ENCODE measurements at regions not wholly inside any gene's neighbourhood (a gene's known extent, or its start where the extent isn't known, plus 50 kb on each side); places are given as distances from the start of the nearest gene placed in this dataset.

DNA sequence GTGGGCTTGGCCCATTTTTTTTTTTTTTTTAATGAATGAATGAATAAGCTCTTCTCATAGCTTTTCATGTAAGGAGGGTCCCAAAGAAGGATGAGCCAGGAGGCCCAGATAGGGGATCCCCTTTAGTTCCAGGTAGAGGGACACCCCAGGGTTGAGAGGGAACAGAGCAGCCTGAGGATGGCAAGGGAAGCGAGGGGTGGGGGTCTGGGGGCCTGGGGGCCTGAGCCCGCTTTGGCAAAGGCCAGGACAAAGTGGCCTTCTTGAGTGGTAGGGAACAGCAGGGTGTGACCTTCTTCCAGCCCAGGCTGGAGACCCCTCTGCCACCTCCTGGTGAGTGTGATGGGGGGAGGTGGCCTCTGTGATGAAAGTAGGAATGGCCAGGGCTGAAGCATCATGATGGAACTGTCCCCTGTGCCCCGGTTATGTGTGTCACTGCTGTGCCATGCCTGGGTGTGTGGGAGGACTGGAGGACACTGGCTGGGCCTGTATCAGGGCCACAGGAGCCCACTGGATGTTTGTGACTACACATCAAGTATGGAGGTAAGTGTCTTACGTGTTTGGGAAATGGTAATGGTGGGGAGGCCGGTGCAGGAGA is 263.5 kb upstream of the HDAC4 start:
- no peak for FAIRE-seq
- Histone ChIP-seq H3K4me2 (ENCODE audit: control insufficient read depth, extremely low read depth, insufficient read depth, low read depth, low read length) (no peak overlapping the region), H3K9me3 (ENCODE audit: control insufficient read depth, low read depth, low read length) (no peaks in the 10 kb centered on the region), H4K20me1 (ENCODE audit: control insufficient read depth, extremely low read depth, insufficient read depth, low read length) (no peaks in the 10 kb centered on the region), H2AFZ (ENCODE audit: control insufficient read depth, low read length) (no peak overlapping the region), H3K79me2 (ENCODE audit: control insufficient read depth, insufficient read depth, low read length) (no peaks in the 10 kb centered on the region), H3K27me3 (ENCODE audit: control insufficient read depth, extremely low read depth, insufficient read depth, low read length) (peaks cover 3% of the 10 kb centered on the region), H3K36me3 (ENCODE audit: control insufficient read depth in 2 of 2, extremely low read depth in 1 of 2, insufficient read depth in 2 of 2, low read length in 2 of 2) (no peaks in the 10 kb centered on the region), H3K4me1 (ENCODE audit: control insufficient read depth, extremely low read depth, insufficient read depth, low read length) (peaks cover 39% of the 10 kb centered on the region), H3K27ac (ENCODE audit: control insufficient read depth, insufficient read depth, low read length) (no peak overlapping the region), H3K4me3 (ENCODE audit: control insufficient read depth in 2 of 3, extremely low read depth in 1 of 3, insufficient read depth in 2 of 3, low read depth in 1 of 3, low read length in 3 of 3) (no peak overlapping the region), H3K9me1 (ENCODE audit: control insufficient read depth, extremely low read depth, insufficient read depth, low read length) (no peaks in the 10 kb centered on the region), H3K9ac (ENCODE audit: control insufficient read depth, extremely low read depth, insufficient read depth, low read length) (no peak overlapping the region)
- dilution Hi-C loops (cut with MboI; ENCODE audit: extremely low pct_ligation_motif_present, low sequenced_read_pairs), result no loop called here
- TF ChIP-seq EZH2 (IDR thresholded peaks at IDR 0.05; ENCODE audit: low read length), result no peak
- TF ChIP-seq, protein P1, sequence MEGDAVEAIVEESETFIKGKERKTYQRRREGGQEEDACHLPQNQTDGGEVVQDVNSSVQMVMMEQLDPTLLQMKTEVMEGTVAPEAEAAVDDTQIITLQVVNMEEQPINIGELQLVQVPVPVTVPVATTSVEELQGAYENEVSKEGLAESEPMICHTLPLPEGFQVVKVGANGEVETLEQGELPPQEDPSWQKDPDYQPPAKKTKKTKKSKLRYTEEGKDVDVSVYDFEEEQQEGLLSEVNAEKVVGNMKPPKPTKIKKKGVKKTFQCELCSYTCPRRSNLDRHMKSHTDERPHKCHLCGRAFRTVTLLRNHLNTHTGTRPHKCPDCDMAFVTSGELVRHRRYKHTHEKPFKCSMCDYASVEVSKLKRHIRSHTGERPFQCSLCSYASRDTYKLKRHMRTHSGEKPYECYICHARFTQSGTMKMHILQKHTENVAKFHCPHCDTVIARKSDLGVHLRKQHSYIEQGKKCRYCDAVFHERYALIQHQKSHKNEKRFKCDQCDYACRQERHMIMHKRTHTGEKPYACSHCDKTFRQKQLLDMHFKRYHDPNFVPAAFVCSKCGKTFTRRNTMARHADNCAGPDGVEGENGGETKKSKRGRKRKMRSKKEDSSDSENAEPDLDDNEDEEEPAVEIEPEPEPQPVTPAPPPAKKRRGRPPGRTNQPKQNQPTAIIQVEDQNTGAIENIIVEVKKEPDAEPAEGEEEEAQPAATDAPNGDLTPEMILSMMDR (optimal IDR thresholded peaks at IDR 0.05 in 1 of 3, IDR thresholded peaks at IDR 0.05 in 1 of 3, conservative IDR thresholded peaks at IDR 0.05 in 1 of 3; ENCODE audit: extremely low read depth in 1 of 3, insufficient read depth in 2 of 3, low read length in 3 of 3), result no peak
- no peak for DNase-seq (ENCODE audit: low read depth, low spot score)

- no peak overlapping the region for H3K9ac ChIP-seq (ENCODE audit: control insufficient read depth, extremely low read depth, insufficient read depth, low read length)
- H4K20me1 ChIP-seq (ENCODE audit: control insufficient read depth, extremely low read depth, insufficient read depth, low read length), result no peaks in the 10 kb centered on the region
- no peak overlapping the region for H3K4me3 ChIP-seq (ENCODE audit: control insufficient read depth in 2 of 3, extremely low read depth in 1 of 3, insufficient read depth in 2 of 3, low read depth in 1 of 3, low read length in 3 of 3)
- no peak for FAIRE-seq
- no peak overlapping the region for H2AFZ ChIP-seq (ENCODE audit: control insufficient read depth, low read length)
- H3K4me1 ChIP-seq (ENCODE audit: control insufficient read depth, extremely low read depth, insufficient read depth, low read length), result peaks cover 39% of the 10 kb centered on the region
- no peaks in the 10 kb centered on the region for H3K9me1 ChIP-seq (ENCODE audit: control insufficient read depth, extremely low read depth, insufficient read depth, low read length)
- no peak for DNase-seq (ENCODE audit: low read depth, low spot score)
- H3K27ac ChIP-seq (ENCODE audit: control insufficient read depth, insufficient read depth, low read length), result no peak overlapping the region
- H3K36me3 ChIP-seq (ENCODE audit: control insufficient read depth in 2 of 2, extremely low read depth in 1 of 2, insufficient read depth in 2 of 2, low read length in 2 of 2), result no peaks in the 10 kb centered on the region
- dilution Hi-C loops (cut with MboI; ENCODE audit: extremely low pct_ligation_motif_present, low sequenced_read_pairs), result no loop called here
- no peaks in the 10 kb centered on the region for H3K79me2 ChIP-seq (ENCODE audit: control insufficient read depth, insufficient read depth, low read length)
- H3K27me3 ChIP-seq (ENCODE audit: control insufficient read depth, extremely low read depth, insufficient read depth, low read length), result no peaks in the 10 kb centered on the region
- H3K9me3 ChIP-seq (ENCODE audit: control insufficient read depth, low read depth, low read length), result no peaks in the 10 kb centered on the region
- no peak overlapping the region for H3K4me2 ChIP-seq (ENCODE audit: control insufficient read depth, extremely low read depth, insufficient read depth, low read depth, low read length)
- no peak for TF ChIP-seq EZH2 (IDR thresholded peaks at IDR 0.05; ENCODE audit: low read length)
- TF ChIP-seq, protein P1 (optimal IDR thresholded peaks at IDR 0.05 in 1 of 3, IDR thresholded peaks at IDR 0.05 in 1 of 3, conservative IDR thresholded peaks at IDR 0.05 in 1 of 3; ENCODE audit: extremely low read depth in 1 of 3, insufficient read depth in 2 of 3, low read length in 3 of 3), result no peak
These were observed 262.6 kb upstream of the HDAC4 start for GRCh38 chr2:239663364-239663924.

Measured in keratinocyte (primary cell).